SJSA1 (cell line): ENCODE measurements at regions not wholly inside any gene's neighbourhood (a gene's known extent, or its start where the extent isn't known, plus 50 kb on each side); places are given as distances from the start of the nearest gene placed in this dataset.
"Not testable (repeated sequence)": the region's sequence is repeated elsewhere in the genome, so short reads cannot be mapped to it uniquely, and the experiment has no call there.

Source experiments
- DNase-seq, 2 experiments: peaks; one replicate each; pipeline ENCODE4 v3.0.0-alpha.2; 2015 to 2020; ENCODE audit warnings: low spot score in 2 of 2, low read depth in 1 of 2
- H3K27ac ChIP-seq: fragments of 250-450 bp; sonication (Bioruptor Pico); 2 replicates; pipeline ENCODE4 v1.5.1; 2020; ENCODE audit warnings: mild to moderate bottlenecking, moderate library complexity
- H3K27me3 ChIP-seq: fragments of 250-450 bp; sonication (Bioruptor Pico); replicated peaks from 2 replicates; pipeline ENCODE4 v1.5.1; 2020; ENCODE audit warnings: mild to moderate bottlenecking, moderate library complexity
- H3K36me3 ChIP-seq: fragments of 250-450 bp; sonication (Bioruptor Pico); 2 replicates; pipeline ENCODE4 v1.5.1; 2020; ENCODE audit warnings: mild to moderate bottlenecking
- H3K4me1 ChIP-seq: fragments of 250-450 bp; sonication (Bioruptor Pico); replicated peaks from 2 replicates; pipeline ENCODE4 v1.6.1; 2021; ENCODE audit warnings: mild to moderate bottlenecking
- H3K4me3 ChIP-seq: fragments of 250-450 bp; sonication (Bioruptor Pico); 2 replicates; pipeline ENCODE4 v1.5.1; 2020; ENCODE audit warnings: mild to moderate bottlenecking
- H3K9me3 ChIP-seq: fragments of 250-450 bp; sonication (Bioruptor Pico); replicated peaks from 2 replicates; pipeline ENCODE4 v1.5.1; 2020; ENCODE audit warnings: mild to moderate bottlenecking

DNA sequence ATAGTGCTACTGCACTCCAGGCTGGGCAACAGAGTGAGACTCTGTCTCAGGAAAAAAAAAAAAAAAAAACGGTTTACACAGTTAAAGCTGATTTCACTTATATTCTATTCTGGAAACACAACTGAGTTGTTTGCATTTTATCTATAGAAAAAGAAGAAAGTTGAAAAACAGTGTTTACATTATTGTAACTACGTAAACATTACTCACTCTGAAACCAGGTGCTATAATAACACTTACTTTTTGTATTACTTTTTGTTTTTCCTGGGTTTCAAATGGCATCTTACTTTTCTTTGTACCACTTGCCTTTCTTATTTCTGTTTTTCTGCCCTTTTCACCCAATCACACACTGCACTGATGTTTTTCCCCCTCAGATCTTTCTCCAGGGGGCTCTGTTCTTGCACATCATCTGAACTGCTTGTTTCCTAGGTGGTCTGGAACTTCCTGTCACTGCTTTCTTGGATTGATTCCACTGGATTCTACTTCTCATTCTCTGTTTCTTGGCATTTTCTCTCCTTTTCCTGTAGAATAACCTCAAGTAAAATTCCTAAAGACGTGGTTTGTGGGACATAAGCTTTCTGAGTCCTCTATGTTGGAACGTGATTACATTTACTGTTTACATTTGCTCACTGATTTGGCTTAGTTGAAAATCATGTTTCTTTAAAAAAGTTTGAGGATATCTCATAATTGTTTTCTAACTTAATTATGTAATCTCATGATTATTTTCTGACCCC, 142.1 kb downstream of the HS3ST3B1 start:
- H3K9me3 ChIP-seq: no peaks in the 10 kb centered on the region
- H3K4me3 ChIP-seq: no peak overlapping the region
- H3K36me3 ChIP-seq: no peaks in the 10 kb centered on the region
- peaks cover 17% of the 10 kb centered on the region for H3K4me1 ChIP-seq
- H3K27me3 ChIP-seq: no peaks in the 10 kb centered on the region
- H3K27ac ChIP-seq: peak overlapping the region; percentile 66
- peak; percentile 53 to 87 for DNase-seq

DNA sequence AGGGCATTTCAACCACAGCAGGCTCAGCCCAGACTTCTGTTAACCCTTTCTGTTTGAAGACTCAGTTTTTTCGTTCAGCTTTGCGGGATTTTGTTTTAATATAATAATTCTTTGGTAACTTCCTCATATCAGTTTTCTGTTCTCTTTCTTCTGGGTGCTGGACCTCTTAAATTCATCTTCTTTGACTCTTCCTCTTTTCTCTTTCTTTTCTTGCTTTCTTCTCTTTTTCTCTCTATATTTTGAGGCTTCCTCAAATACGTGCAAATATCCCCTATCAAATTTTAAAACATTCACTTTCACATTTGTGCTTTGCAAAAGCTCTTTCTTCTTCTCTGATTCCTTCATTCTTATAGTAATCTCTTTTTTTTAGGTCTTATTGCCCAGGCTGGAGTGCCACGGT, 136.3 kb downstream of the HS3ST3B1 start:
- H3K27ac ChIP-seq: no peak overlapping the region
- no peak for DNase-seq
- no peaks in the 10 kb centered on the region for H3K9me3 ChIP-seq
- H3K27me3 ChIP-seq: no peaks in the 10 kb centered on the region
- no peaks in the 10 kb centered on the region for H3K36me3 ChIP-seq
- no peak overlapping the region for H3K4me3 ChIP-seq
- H3K4me1 ChIP-seq: no peaks in the 10 kb centered on the region

DNA sequence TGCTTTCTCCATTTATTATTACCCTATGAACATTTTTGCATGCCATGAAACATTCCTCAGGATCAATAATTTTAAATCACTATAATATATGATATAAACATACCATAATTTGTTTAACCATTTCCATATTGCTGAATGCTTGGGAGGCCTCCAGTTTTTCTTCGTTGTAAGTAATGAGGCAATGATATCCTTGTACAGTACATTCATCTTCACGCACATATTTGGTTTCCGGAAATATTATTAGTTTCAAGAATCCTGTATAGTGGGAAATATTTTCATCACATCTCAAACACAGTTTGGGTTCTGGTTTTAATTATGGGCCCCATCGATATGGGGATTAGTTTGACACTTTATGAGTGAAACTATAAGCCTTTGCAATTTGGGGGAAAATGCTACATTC, 135.4 kb downstream of the HS3ST3B1 start:
- H3K4me3 ChIP-seq: no peak overlapping the region

DNA sequence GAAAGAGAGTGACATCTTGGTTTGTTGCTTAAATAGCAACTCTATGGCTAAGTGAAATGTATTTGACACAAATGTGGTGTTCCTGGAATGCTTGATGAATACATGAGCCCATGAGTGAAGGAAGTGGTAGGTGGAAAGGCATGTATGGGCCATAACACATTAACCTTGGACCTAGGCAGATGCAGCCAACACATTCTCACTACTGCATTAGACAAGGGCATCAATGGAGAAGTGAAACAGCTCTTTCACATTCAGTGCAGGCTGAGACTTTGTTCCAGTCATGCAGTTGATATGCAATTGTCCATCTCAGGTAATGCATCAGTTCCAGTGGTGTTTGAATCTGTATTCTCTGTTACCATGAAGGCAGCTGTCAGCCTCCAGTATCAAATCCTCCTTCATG, 133.6 kb downstream of the HS3ST3B1 start:
- Histone ChIP-seq H3K27ac (no peak overlapping the region), H3K4me1 (no peaks in the 10 kb centered on the region), H3K4me3 (no peak overlapping the region), H3K27me3 (no peaks in the 10 kb centered on the region), H3K36me3 (no peaks in the 10 kb centered on the region), H3K9me3 (no peaks in the 10 kb centered on the region)
- no peak for DNase-seq

More for the DNA sequence above, 135.4 kb downstream of the HS3ST3B1 start:
- DNase-seq: no peak
- H3K27me3 ChIP-seq: no peaks in the 10 kb centered on the region
- H3K9me3 ChIP-seq: no peaks in the 10 kb centered on the region
- H3K4me1 ChIP-seq: no peaks in the 10 kb centered on the region
- no peaks in the 10 kb centered on the region for H3K36me3 ChIP-seq
- H3K27ac ChIP-seq: no peak overlapping the region

DNA sequence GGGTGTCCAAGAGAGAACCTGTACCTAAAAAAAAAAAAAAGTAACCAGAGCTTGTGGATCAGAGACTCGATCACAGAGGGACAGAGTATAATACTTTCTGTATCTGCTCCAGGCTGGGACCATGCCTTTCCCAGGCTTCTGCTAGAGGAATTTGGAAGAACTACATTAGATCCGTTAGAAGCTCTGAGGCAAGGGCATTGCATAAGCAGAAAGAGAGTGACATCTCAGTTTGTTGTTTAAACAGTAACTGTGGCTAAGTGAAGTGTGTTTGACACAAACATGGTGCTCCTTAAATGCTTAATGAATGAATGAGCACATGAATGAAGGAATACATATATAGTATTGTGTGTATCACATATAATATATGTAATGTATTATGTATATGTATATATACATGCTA, 131.2 kb downstream of the HS3ST3B1 start:
- Histone ChIP-seq H3K4me1 (no peaks in the 10 kb centered on the region), H3K27me3 (no peaks in the 10 kb centered on the region), H3K9me3 (no peaks in the 10 kb centered on the region), H3K36me3 (no peaks in the 10 kb centered on the region), H3K27ac (no peak overlapping the region), H3K4me3 (no peak overlapping the region)
- no peak for DNase-seq

DNA sequence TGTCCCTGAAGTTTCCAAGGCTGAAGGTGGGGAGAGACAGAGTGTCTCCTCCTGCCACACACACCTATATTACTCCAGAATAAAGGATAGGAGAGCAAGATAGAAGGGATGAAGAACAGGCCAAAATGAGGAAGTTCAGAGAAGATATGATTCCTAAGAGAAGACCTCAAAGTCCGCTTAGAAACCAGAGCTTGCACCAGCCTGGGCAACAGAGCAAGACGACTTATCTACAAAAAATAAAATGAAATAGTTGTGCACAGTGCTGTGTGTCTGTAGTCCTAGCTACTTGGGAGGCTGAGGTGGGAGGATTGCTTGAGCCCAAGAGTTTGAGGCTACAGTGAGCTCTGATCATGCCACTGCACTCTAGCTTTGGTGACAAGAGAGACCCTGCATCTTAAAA, 128.2 kb downstream of the HS3ST3B1 start:
- DNase-seq: no peak
- no peaks in the 10 kb centered on the region for H3K36me3 ChIP-seq
- no peaks in the 10 kb centered on the region for H3K9me3 ChIP-seq

DNA sequence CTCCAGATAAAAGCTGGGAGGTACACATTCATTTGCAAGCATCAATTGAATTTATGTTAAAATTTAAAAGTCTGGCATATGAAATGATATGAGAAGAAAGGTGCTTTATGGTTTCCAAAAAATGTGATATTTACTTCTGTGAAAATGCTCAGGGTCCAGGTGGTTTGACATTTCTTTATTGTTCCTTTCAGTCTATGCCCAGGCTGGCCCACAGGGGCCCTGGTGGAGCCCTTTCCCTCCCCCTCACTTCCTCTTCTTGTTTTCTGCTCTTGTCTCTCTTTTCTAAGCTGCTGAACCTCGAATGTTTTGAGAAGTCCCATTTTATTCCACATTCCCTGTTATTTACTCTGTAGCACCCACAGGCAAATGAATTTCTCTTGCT, 127.8 kb downstream of the HS3ST3B1 start:
- Histone ChIP-seq H3K36me3 (no peaks in the 10 kb centered on the region), H3K4me1 (no peaks in the 10 kb centered on the region), H3K27ac (no peak overlapping the region), H3K27me3 (no peaks in the 10 kb centered on the region), H3K9me3 (no peaks in the 10 kb centered on the region), H3K4me3 (no peak overlapping the region)
- DNase-seq: no peak

More for the DNA sequence above, 128.2 kb downstream of the HS3ST3B1 start:
- Histone ChIP-seq H3K4me3 (no peak overlapping the region), H3K27me3 (no peaks in the 10 kb centered on the region), H3K27ac (no peak overlapping the region), H3K4me1 (no peaks in the 10 kb centered on the region)

DNA sequence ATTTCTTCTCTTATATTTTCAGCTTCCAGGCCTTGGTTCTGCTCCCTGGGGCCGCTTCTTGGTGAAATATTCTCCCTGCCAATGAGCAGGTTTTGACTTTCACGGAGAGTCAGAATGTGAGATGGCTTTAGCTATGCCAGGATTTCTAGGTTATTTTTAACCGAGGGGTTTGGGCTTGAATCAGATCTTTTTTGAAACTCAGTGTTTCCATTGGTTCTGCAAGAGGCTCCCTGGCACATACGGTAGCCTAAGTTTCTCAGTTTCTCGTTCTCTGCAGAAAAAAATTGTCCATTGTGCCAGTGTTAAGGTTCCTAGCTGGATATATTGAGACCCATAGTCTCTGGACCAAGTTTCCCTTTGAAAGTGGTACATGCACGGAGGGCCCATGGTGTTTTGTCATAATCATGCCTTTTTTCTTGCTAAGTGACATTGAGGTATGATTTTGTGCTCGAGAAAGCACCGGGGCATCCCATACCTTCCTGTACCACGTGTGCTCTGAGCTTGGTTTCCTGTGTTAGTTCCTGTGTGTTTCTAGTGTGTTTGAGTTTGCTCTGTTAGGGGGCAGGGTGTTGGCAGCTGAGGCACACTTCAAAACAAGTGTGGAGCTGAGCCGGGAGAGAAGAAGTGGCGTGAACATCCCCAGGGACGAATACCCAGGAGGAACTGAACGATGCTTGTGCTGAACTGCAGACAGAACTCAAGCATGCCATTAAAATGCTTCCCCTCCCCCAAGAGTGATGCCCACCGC, 127.2 kb downstream of the HS3ST3B1 start:
- no peaks in the 10 kb centered on the region for H3K9me3 ChIP-seq
- H3K27me3 ChIP-seq: no peaks in the 10 kb centered on the region
- no peak overlapping the region for H3K27ac ChIP-seq
- H3K4me1 ChIP-seq: no peaks in the 10 kb centered on the region
- no peak overlapping the region for H3K4me3 ChIP-seq
- DNase-seq: no peak
- no peaks in the 10 kb centered on the region for H3K36me3 ChIP-seq

DNA sequence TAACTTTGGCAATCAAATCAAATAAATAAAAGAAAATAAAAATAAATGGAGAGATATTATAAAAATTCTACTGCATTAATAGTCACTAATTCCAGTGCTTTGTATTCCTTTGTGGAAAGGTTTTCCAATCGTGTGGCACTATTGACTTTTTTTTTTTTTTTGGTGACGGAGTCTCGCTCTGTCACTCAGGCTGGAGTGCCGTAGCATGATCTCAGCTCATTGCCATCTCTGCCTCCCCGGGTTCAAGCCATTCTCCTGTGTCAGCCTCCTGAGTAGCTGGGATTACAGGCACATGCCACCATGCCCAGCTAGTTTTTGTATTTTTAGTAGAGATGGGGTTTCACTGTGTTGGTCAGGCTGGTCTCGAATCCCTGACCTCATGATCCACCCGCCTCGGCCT, 122.3 kb downstream of the HS3ST3B1 start:
- H3K9me3 ChIP-seq, H3K4me3 ChIP-seq, DNase-seq, H3K36me3 ChIP-seq, H3K27me3 ChIP-seq, H3K4me1 ChIP-seq, H3K27ac ChIP-seq: not testable (repeated sequence)

DNA sequence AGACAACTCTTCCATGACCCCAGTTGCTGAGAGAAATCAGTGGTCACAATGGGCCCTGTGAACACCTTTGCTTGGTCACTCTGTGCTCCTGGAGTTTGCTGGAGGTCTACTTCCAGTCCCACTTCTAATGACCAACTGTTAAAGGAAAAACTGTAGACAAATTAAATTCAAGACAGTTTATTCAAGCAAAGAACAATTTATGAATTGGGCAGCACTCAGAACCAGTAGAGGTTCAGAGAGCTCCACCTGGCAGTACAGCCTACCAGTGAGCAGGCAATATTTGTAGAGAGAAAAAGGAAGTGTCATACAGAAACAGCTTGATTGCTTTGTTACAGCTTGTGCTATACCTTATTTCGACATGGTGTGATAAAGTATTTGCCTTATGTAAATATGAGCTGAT, 116.5 kb downstream of the HS3ST3B1 start:
- no peak for DNase-seq
- Histone ChIP-seq H3K4me3 (no peak overlapping the region), H3K36me3 (no peaks in the 10 kb centered on the region), H3K9me3 (peaks cover 3% of the 10 kb centered on the region; the same call in 1 of the 2 replicates), H3K27ac (no peak overlapping the region), H3K27me3 (no peaks in the 10 kb centered on the region), H3K4me1 (no peaks in the 10 kb centered on the region)

DNA sequence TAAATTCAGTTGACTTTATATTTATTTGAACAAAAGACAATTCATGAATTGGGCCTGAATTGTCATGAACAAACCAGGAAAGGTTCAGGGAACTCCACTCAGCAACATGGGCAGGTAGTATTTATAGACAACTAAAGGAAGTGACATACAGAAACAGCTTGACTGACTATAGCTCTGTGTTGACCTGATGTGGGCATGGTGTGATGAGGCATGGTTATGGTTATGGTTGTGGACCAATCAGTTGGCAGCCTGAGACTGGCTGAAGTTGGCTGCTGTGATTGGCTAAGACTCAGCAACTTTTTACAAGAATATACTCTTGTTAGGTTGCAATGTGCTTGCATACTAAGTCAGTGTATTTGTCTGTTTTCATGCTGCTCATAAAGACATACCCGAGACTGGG, 108.4 kb downstream of the HS3ST3B1 start:
- DNase-seq: no peak

DNA sequence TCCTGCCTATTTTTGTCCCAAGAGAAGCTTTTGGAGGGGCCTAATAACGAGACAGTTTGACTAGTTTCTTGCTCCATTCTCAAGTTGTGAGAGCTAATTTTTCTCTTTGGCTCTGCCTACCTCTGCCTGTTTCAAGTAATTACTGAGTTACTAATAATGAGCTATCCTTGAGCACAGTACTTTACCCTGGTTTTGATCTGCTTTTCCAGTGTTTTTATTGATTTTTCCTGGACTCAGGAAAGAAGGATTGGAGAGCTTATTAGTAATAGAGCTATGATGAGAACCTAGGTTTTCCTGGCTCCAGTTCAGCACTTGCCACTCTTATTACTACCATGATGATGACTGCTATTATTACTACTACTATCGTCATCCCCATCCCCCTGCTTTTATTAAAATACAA, 106.7 kb downstream of the HS3ST3B1 start:
- no peaks in the 10 kb centered on the region for H3K36me3 ChIP-seq
- H3K4me1 ChIP-seq: peaks cover 11% of the 10 kb centered on the region; the same call in 1 of the 2 replicates
- H3K27me3 ChIP-seq: no peaks in the 10 kb centered on the region
- H3K9me3 ChIP-seq: no peaks in the 10 kb centered on the region
- no peak overlapping the region for H3K4me3 ChIP-seq
- no peak overlapping the region for H3K27ac ChIP-seq
- no peak for DNase-seq

More for the DNA sequence above, 108.4 kb downstream of the HS3ST3B1 start:
- Histone ChIP-seq H3K36me3 (no peaks in the 10 kb centered on the region), H3K27ac (no peak overlapping the region), H3K9me3 (no peaks in the 10 kb centered on the region), H3K4me3 (no peak overlapping the region), H3K4me1 (peaks cover 11% of the 10 kb centered on the region; the same call in 1 of the 2 replicates), H3K27me3 (no peaks in the 10 kb centered on the region)

DNA sequence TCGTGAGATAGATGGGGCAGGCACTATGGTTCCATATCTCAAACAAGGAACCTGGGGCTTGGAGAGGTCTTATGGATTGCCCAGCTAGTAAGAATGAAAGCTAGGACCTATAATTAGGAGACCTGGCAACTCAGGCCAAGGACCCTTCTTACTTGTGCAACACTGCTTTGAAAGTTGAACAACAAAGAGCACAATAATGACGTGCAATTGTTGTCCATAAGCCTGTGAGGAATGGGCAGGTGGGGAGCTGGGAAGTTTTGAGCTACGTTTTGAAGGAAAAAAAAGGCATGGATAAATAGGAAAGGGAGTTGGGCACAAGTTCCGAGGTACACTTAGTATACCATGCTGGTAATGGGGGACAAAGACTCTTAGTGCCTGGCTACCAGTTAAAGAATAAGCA, 104.3 kb downstream of the HS3ST3B1 start:
- Histone ChIP-seq H3K27ac (no peak overlapping the region), H3K4me3 (no peak overlapping the region), H3K9me3 (no peaks in the 10 kb centered on the region), H3K27me3 (no peaks in the 10 kb centered on the region), H3K36me3 (no peaks in the 10 kb centered on the region), H3K4me1 (peaks cover 7% of the 10 kb centered on the region; the same call in 1 of the 2 replicates)
- no peak for DNase-seq
